ENCODE measurements at regions not wholly inside any gene's neighbourhood (a gene's known extent, or its start where the extent isn't known, plus 50 kb on each side); places are given as distances from the start of the nearest gene placed in this dataset.
"Not testable (repeated sequence)": the region's sequence is repeated elsewhere in the genome, so short reads cannot be mapped to it uniquely, and the experiment has no call there.

DNA sequence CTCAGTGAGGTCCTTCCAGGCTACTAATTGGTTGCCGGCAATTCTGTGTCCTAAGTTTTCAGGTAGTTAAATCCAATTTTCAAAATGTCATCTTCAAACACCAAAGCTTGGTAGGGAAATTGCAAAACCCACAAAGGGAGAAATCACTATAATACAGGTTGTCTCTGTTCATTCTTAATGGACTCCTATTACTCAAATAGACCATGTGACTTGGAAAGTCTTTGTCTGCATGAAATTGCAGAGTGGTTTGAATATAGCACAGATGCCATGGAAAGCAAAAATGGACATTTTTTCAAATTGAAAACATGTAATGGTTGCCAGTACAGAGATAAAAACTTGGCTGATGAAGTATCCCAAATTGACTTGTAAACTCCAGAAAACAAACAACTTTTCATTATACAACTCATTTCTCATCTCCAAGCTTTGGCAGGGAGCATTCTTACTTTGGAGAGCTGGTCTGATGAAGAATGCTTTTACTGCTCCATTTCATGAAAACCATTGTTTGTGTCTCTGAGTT is 169.5 kb upstream of the PKN2 start:
- no peak for TF ChIP-seq ZFX (IDR thresholded peaks at IDR 0.05)
- TF ChIP-seq, protein P1, sequence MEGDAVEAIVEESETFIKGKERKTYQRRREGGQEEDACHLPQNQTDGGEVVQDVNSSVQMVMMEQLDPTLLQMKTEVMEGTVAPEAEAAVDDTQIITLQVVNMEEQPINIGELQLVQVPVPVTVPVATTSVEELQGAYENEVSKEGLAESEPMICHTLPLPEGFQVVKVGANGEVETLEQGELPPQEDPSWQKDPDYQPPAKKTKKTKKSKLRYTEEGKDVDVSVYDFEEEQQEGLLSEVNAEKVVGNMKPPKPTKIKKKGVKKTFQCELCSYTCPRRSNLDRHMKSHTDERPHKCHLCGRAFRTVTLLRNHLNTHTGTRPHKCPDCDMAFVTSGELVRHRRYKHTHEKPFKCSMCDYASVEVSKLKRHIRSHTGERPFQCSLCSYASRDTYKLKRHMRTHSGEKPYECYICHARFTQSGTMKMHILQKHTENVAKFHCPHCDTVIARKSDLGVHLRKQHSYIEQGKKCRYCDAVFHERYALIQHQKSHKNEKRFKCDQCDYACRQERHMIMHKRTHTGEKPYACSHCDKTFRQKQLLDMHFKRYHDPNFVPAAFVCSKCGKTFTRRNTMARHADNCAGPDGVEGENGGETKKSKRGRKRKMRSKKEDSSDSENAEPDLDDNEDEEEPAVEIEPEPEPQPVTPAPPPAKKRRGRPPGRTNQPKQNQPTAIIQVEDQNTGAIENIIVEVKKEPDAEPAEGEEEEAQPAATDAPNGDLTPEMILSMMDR (conservative IDR thresholded peaks at IDR 0.05) = no peak
- H3K27ac ChIP-seq = no peak overlapping the region

DNA sequence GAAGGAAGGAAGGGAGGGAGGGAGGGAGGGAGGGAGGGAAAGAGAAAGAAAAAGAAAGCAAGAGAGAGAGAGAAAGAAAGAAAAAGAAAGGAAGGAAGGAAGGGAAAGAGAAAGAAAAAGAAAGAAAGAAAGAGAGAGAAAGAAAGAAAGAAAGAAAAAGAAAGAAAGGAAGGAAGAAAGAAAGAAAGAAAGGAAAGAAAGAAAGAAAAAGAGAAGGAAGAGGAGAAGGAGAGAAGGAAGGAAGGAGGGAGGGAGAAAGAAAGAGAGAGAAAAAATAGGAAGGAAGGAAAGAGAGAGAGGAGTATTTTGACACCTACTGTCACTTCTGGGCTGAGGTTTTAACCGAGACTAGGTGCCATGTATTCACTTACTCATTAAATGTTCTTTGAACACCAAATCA is 166.6 kb upstream of the PKN2 start:
- H3K27ac ChIP-seq = not testable (repeated sequence)

DNA sequence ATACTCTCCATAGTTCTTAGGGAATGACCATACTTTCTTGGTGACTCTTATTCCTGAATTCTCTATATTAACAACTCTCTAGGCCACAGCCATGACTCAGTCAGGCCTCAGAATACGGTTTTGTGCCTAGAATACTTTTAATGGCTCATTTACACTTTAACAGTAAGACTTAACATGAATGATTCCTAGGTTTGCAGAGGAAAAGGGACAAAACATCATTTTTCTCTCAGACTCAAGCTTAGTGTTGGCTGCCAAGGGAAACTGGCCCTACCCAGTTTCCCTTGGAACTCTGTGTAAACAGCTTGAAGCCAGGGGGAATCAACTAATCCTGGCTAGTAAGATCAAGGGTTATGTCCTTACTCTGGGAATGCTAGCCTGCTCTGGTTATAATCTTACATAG is 164.9 kb upstream of the PKN2 start:
- H3K27ac ChIP-seq = no peak overlapping the region
- TF ChIP-seq, protein P1 (conservative IDR thresholded peaks at IDR 0.05) = no peak
- TF ChIP-seq ZFX (IDR thresholded peaks at IDR 0.05) = no peak

DNA sequence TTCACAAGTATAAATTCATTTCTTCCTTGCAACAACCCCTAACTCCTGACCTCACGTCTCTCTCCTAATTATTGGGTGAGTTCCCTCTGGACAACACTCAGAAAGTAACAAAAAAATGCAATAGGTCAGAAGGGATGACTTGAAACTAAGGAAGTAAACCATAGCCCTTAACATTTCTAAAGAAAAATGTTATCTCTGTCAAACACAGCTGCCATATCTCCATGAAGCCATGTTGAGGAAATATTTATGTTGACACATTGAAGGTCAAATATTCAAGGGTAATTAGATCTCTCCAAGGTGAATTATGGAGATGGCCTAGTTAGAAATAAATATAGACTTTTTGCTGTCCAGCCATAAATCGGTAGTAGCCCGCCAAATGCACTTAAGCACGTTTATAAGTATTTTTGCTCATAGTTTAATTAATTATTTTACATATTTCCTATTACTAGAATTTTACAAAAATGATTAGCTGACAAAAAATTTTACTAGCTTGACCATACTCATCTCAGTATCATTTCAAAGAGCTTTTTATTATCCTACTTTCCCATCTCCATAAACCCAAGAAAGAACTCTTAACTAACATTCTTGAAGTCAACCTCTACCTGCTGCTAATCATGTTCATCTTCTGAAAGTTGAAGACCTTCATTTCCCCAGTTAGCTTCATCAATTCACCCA is 160.1 kb upstream of the PKN2 start:
- TF ChIP-seq ZFX (IDR thresholded peaks at IDR 0.05) = no peak
- TF ChIP-seq, protein P1 (conservative IDR thresholded peaks at IDR 0.05) = no peak
- H3K27ac ChIP-seq = no peak overlapping the region

DNA sequence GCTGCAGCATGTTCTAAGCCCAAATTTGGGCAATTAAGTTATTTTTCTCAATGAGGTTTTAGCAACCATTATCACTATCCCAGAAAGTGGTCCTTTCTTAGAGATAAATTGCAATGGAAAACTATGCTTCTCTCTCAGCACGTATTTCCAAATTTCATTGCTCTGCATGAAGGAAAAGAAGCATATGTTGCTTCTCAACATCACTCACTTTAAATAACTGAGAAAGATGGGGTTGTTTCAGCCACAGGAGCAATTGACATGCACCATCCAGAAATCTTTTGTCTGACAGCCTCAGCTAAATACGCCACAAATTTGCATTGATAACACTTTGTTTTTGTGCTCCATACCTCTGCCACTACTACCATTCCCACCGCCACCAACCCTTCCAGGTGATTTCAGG is 157.6 kb upstream of the PKN2 start:
- no peak for TF ChIP-seq ZFX (IDR thresholded peaks at IDR 0.05)
- TF ChIP-seq, protein P1 (conservative IDR thresholded peaks at IDR 0.05) = no peak
- no peak overlapping the region for H3K27ac ChIP-seq

DNA sequence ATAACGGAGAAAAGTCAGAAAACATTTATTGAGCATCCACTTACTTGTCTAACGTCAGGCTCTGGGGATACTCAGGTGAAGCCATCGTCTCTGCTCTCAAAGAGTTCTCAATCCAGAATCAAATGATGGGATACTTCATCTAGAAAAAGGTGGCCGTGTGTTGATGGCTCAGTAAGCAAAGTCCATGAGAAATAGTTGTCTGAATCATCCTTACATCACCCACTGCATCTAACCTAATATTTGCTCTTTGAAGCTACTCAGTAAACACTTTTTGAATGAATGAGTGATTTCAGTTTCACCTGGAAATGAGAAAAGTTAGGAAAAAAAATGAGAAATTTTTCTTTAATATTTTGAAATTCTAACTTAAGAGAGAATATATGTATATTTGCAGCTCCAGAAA is 155.3 kb upstream of the PKN2 start:
- TF ChIP-seq, protein P1 (conservative IDR thresholded peaks at IDR 0.05) = no peak
- H3K27ac ChIP-seq = no peak overlapping the region

DNA sequence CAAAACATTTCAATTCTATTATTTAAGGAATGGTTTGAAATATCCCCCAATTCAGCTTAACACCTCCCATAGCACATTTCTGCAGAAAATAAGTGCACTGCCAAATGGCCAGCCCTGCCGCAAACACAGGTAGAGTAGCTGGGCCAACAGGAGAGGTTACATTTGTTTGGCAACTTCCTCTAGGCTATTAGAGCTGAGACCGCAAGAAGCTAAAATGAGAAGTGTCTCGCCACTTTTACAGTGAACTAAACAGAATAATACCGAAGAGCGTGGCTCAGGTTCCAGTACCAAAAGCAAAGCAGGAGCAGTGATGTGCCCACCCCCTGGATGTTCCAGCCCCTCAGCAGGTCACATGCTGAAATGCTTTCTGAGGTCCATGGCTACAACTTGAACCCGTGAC is 154.5 kb upstream of the PKN2 start:
- no peak for TF ChIP-seq ZFX (IDR thresholded peaks at IDR 0.05)
- TF ChIP-seq, protein P1 (conservative IDR thresholded peaks at IDR 0.05) = no peak
- H3K27ac ChIP-seq = no peak overlapping the region

DNA sequence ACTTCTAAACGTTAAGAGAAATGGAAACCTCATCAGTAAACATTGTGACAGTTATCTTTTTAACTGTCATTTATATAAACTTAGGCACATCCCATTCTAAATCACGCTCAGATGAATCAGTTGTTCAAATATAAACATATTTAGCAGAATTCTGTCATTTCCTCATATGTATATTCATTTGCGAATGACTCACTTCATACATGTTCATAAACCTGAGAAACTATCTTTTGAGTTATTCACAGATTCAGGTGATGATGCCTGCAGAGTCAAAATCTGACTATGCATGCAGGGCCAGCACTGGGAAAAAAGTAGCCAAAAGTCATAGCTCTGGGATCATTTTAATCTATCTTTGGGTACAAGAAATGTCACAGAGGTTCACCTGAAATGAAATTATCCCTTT is 153.8 kb upstream of the PKN2 start:
- H3K27ac ChIP-seq = no peak overlapping the region
- TF ChIP-seq, protein P1 (conservative IDR thresholded peaks at IDR 0.05) = no peak
- no peak for TF ChIP-seq ZFX (IDR thresholded peaks at IDR 0.05)

Measured in C4-2B (cell line).